Tibial nerve (tissue), 3 donors: ENCODE measurements at regions not wholly inside any gene's neighbourhood (a gene's known extent, or its start where the extent isn't known, plus 50 kb on each side); places are given as distances from the start of the nearest gene placed in this dataset.

Experiments
- POLR2A ChIP-seq, 2 donors: fragments of 450-650 bp; IDR thresholded peaks; one replicate each; pipeline ENCODE4 v1.6.1; 2017; ENCODE audit warnings: antibody characterized with exemption in 2 of 2, mild to moderate bottlenecking in 2 of 2, moderate library complexity in 2 of 2
- TF ChIP-seq, protein P1 (sequence below), 5 experiments: fragments of 200-600 bp in 3 of 5; fragments of 450-650 bp in 2 of 5; sonication (generic) in 3 of 5; IDR thresholded peaks; one replicate each; pipeline ENCODE4 v1.5.1; 2016 to 2019; ENCODE audit warnings: antibody characterized with exemption in 5 of 5, mild to moderate bottlenecking in 3 of 5, moderate library complexity in 2 of 5

DNA sequence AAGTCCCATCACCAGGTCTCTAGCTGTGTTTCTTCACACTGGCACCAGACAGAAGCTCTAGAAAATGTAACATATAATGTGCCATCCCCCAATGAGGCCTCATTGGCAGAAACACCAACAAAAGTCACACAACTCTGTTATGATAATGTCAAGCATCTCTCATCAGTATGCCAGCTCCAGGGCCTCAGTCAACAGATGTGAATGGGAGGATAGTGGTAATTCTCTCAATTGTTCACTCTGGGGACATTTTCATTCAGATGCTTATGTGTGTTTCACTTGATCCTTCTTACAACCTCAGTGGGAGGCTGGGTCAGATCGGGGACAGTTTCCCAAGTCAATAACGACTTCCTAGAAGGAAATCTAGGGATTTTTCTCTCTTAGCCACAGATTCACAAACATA lies 57.5 kb upstream of the SCOC start:
- TF ChIP-seq POLR2A (IDR thresholded peaks at IDR 0.05), result no peak
- TF ChIP-seq, protein P1, sequence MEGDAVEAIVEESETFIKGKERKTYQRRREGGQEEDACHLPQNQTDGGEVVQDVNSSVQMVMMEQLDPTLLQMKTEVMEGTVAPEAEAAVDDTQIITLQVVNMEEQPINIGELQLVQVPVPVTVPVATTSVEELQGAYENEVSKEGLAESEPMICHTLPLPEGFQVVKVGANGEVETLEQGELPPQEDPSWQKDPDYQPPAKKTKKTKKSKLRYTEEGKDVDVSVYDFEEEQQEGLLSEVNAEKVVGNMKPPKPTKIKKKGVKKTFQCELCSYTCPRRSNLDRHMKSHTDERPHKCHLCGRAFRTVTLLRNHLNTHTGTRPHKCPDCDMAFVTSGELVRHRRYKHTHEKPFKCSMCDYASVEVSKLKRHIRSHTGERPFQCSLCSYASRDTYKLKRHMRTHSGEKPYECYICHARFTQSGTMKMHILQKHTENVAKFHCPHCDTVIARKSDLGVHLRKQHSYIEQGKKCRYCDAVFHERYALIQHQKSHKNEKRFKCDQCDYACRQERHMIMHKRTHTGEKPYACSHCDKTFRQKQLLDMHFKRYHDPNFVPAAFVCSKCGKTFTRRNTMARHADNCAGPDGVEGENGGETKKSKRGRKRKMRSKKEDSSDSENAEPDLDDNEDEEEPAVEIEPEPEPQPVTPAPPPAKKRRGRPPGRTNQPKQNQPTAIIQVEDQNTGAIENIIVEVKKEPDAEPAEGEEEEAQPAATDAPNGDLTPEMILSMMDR (IDR thresholded peaks at IDR 0.05), result no peak
